ENCODE measurements at regions not wholly inside any gene's neighbourhood (a gene's known extent, or its start where the extent isn't known, plus 50 kb on each side); places are given as distances from the start of the nearest gene placed in this dataset.

DNA sequence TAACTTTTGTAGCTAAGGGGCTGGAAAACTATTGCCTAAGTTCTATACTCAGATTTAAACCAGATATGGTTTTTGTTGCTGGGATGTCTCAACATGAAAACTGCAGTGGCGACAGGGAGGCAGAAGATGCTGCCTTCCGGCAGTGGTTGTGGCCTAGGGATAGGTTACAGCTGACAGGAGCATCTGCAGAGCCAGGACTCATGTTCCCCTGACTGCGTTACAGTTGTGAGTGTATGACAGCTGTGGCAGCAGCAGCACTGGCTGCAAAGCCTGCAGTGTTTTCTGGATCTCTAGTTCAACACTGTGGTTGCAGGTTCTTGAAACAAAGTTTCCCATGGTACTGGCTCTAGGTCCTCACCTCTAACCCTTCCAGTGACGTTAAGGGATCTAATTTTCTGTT lies 498.8 kb upstream of the CDH18 start:
- no peak for DNase-seq (ENCODE audit: low read depth)
- TF ChIP-seq CTCF (IDR thresholded peaks at IDR 0.05; ENCODE audit: insufficient read depth, low read depth, low read length): no peak
- ChIA-PET POLR2A (no interaction called here), CTCF (no interaction called here)
- Histone ChIP-seq H3K4me3 (ENCODE audit: low read depth, low read length) (no peak overlapping the region), H3K36me3 (ENCODE audit: control insufficient read depth, insufficient read depth, low read length) (no peaks in the 10 kb centered on the region), H3K27me3 (ENCODE audit: control insufficient read depth, insufficient read depth, low read length) (no peaks in the 10 kb centered on the region)

GRCh38 chr5:20476016-20476415 lies 488.0 kb upstream of the CDH18 start:
- Histone ChIP-seq H3K4me3 (ENCODE audit: low read depth, low read length) (no peak overlapping the region), H3K27me3 (ENCODE audit: control insufficient read depth, insufficient read depth, low read length) (no peaks in the 10 kb centered on the region), H3K36me3 (ENCODE audit: control insufficient read depth, insufficient read depth, low read length) (no peaks in the 10 kb centered on the region)
- TF ChIP-seq CTCF (IDR thresholded peaks at IDR 0.05; ENCODE audit: insufficient read depth, low read depth, low read length): no peak
- ChIA-PET CTCF (no interaction called here), POLR2A (no interaction called here)
- no peak for DNase-seq (ENCODE audit: low read depth)

DNA sequence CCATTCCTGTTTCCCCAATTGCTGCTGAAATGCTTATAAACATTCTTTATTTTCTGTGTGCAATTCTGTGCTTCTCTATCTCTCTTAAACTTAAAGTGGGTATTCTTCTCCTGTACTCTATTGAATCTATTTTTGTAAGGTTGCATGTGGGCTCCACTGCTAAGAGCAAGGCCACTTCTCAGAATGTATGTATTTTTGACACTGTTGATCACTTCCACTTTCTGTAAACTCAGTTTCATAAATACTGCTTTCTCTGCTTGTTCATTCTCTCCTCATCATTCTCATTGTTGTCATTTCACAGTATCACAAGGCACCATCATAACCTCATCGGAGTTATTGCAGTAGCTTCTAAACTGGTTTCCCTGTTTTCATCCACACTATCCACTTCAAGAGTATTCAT lies 483.0 kb upstream of the CDH18 start:
- ChIA-PET POLR2A (no interaction called here), CTCF (no interaction called here)
- H3K36me3 ChIP-seq (ENCODE audit: control insufficient read depth, insufficient read depth, low read length): no peaks in the 10 kb centered on the region
- H3K27me3 ChIP-seq (ENCODE audit: control insufficient read depth, insufficient read depth, low read length): no peaks in the 10 kb centered on the region
- no peak overlapping the region for H3K4me3 ChIP-seq (ENCODE audit: low read depth, low read length)
- DNase-seq (ENCODE audit: low read depth): no peak
- no peak for TF ChIP-seq CTCF (IDR thresholded peaks at IDR 0.05; ENCODE audit: insufficient read depth, low read depth, low read length)

DNA sequence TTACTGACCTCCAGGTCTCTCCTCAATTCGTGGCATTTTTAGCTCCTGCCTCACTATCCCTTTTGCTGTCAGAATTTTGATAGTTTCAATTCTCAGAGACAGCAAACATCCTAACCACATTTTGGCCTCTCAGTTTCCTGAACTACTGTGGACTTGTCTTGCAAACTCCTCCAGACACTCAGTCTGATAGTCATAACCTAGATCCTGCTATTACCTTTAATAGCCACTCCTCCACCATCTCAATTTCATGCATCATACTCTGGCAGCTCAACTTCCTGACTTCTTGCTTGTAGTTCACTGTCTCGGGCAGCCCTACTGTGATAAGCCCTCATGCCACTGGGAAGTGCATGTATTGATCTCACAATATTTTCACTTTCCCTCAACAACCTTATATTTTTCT lies 481.8 kb upstream of the CDH18 start:
- ChIA-PET POLR2A (no interaction called here), CTCF (no interaction called here)
- no peak for DNase-seq (ENCODE audit: low read depth)
- Histone ChIP-seq H3K27me3 (ENCODE audit: control insufficient read depth, insufficient read depth, low read length) (no peaks in the 10 kb centered on the region), H3K36me3 (ENCODE audit: control insufficient read depth, insufficient read depth, low read length) (no peaks in the 10 kb centered on the region), H3K4me3 (ENCODE audit: low read depth, low read length) (no peak overlapping the region)
- TF ChIP-seq CTCF (IDR thresholded peaks at IDR 0.05; ENCODE audit: insufficient read depth, low read depth, low read length): no peak

DNA sequence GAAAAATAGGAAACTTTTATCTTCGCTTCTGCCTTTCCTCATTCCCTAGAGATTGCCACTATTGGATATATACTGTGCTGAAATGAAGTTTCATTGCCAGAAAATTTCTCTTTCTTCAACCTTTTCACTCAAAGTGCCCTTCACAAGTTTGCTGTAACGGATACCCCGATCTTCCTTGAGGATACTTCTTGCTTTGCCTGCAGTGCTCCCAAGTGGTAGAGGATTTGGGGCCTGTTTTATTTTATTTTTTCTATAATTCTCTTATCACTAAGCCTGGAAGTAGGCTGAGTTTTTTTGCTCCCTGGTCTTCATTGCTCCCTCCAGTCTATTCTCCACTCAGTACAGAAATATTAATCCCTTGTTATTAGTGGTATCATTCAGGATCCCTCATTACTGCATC lies 481.4 kb upstream of the CDH18 start:
- ChIA-PET CTCF (no interaction called here), POLR2A (no interaction called here)
- Histone ChIP-seq H3K27me3 (ENCODE audit: control insufficient read depth, insufficient read depth, low read length) (no peaks in the 10 kb centered on the region), H3K36me3 (ENCODE audit: control insufficient read depth, insufficient read depth, low read length) (no peaks in the 10 kb centered on the region), H3K4me3 (ENCODE audit: low read depth, low read length) (no peak overlapping the region)
- DNase-seq (ENCODE audit: low read depth): no peak
- TF ChIP-seq CTCF (IDR thresholded peaks at IDR 0.05; ENCODE audit: insufficient read depth, low read depth, low read length): no peak

Data from BJ (cell line).